ENCODE measurements at regions not wholly inside any gene's neighbourhood (a gene's known extent, or its start where the extent isn't known, plus 50 kb on each side); places are given as distances from the start of the nearest gene placed in this dataset. TPM values are rescaled to one million over a fixed set of nuclear protein-coding genes. Genes with fewer than 3 reads are reported as not detected.

- no peaks in the 10 kb centered on the region for H4K20me1 ChIP-seq (ENCODE audit: insufficient read depth, low read length)
- H3K9me2 ChIP-seq (ENCODE audit: insufficient read depth, low read length) = no peaks in the 10 kb centered on the region
- intact Hi-C loops (cut with micrococcal nuclease; ENCODE audit: unreplicated experiment) = no loop called here
- no peak overlapping the region for H3K27ac ChIP-seq (ENCODE audit: low read depth, low read length, poor library complexity, severe bottlenecking)
- H3K4me1 ChIP-seq (ENCODE audit: insufficient read depth, low read length, poor library complexity, severe bottlenecking) = no peaks in the 10 kb centered on the region
- BruUV-seq (replicated peaks) = no TSS peak
- no peak for DNase-seq (ENCODE audit: low spot score)
- no peaks in the 10 kb centered on the region for H3K79me2 ChIP-seq (ENCODE audit: insufficient read depth, low read depth, low read length)
- POLR2A ChIA-PET = interaction anchor here (1.0 kb wide), 1 partner anchor 17 kb away, joined by 3 read pairs; no protein-coding TSS in a partner anchor
- no peak overlapping the region for H2AFZ ChIP-seq (ENCODE audit: low read length)
- no peak overlapping the region for H3K4me2 ChIP-seq (ENCODE audit: low read length)
- no peaks in the 10 kb centered on the region for H3K36me3 ChIP-seq (ENCODE audit: insufficient read depth, low read length)
- H3K4me3 ChIP-seq (ENCODE audit: low read depth, low read length, poor library complexity, severe bottlenecking) = no peak overlapping the region
- CTCF ChIA-PET (ENCODE audit: unreplicated experiment) = no interaction called here
- no peaks in the 10 kb centered on the region for H3K9me3 ChIP-seq (ENCODE audit: low read length)
- no peak for TF ChIP-seq EZH2phosphoT487 (IDR thresholded peaks at IDR 0.05; ENCODE audit: borderline replicate concordance, low read depth, low read length)
- TF ChIP-seq CTCF (conservative IDR thresholded peaks at IDR 0.05; ENCODE audit: low read length) = no peak
Measured at GRCh38 chr1:242582669-242583068, 58.2 kb upstream of the PLD5 start.

- Histone ChIP-seq H4K20me1 (ENCODE audit: insufficient read depth, low read length) (no peaks in the 10 kb centered on the region), H3K4me1 (ENCODE audit: insufficient read depth, low read length, poor library complexity, severe bottlenecking) (no peaks in the 10 kb centered on the region), H3K4me2 (ENCODE audit: low read length) (no peak overlapping the region), H3K9me2 (ENCODE audit: insufficient read depth, low read length) (no peaks in the 10 kb centered on the region), H3K79me2 (ENCODE audit: insufficient read depth, low read depth, low read length) (no peaks in the 10 kb centered on the region), H3K4me3 (ENCODE audit: low read depth, low read length, poor library complexity, severe bottlenecking) (no peak overlapping the region), H3K27ac (ENCODE audit: low read depth, low read length, poor library complexity, severe bottlenecking) (no peak overlapping the region), H3K9me3 (ENCODE audit: low read length) (no peaks in the 10 kb centered on the region), H2AFZ (ENCODE audit: low read length) (no peak overlapping the region), H3K36me3 (ENCODE audit: insufficient read depth, low read length) (no peaks in the 10 kb centered on the region)
- intact Hi-C loops (cut with micrococcal nuclease; ENCODE audit: unreplicated experiment) = no loop called here
- no peak for DNase-seq (ENCODE audit: low spot score)
- TF ChIP-seq EZH2phosphoT487 (IDR thresholded peaks at IDR 0.05; ENCODE audit: borderline replicate concordance, low read depth, low read length) (no peak), CTCF (conservative IDR thresholded peaks at IDR 0.05; ENCODE audit: low read length) (no peak)
- BruUV-seq (replicated peaks) = no TSS peak
- POLR2A ChIA-PET = interaction anchor here (1.4 kb wide), 1 partner anchor 33 kb away, joined by 3 read pairs; no protein-coding TSS in a partner anchor
- CTCF ChIA-PET (ENCODE audit: unreplicated experiment) = no interaction called here
Measured at GRCh38 chr1:242579528-242580235, 55.2 kb upstream of the PLD5 start.

Small RNA genes in the stretch of these regions (small RNA-seq; reads per million reads assigned to genes)
- not detected for gene AL603825.1

All from OCI-LY7 (cell line).